Activated CD4-positive, alpha-beta T cell treated with anti-CD3 and anti-CD28 coated beads for 1 hour (primary cell): ENCODE measurements at regions not wholly inside any gene's neighbourhood (a gene's known extent, or its start where the extent isn't known, plus 50 kb on each side); places are given as distances from the start of the nearest gene placed in this dataset.
"Not testable (repeated sequence)": the region's sequence is repeated elsewhere in the genome, so short reads cannot be mapped to it uniquely, and the experiment has no call there.

Source experiments
- DNase-seq: peaks from one replicate; pipeline ENCODE4 v3.0.0-alpha.2; 2020

DNA sequence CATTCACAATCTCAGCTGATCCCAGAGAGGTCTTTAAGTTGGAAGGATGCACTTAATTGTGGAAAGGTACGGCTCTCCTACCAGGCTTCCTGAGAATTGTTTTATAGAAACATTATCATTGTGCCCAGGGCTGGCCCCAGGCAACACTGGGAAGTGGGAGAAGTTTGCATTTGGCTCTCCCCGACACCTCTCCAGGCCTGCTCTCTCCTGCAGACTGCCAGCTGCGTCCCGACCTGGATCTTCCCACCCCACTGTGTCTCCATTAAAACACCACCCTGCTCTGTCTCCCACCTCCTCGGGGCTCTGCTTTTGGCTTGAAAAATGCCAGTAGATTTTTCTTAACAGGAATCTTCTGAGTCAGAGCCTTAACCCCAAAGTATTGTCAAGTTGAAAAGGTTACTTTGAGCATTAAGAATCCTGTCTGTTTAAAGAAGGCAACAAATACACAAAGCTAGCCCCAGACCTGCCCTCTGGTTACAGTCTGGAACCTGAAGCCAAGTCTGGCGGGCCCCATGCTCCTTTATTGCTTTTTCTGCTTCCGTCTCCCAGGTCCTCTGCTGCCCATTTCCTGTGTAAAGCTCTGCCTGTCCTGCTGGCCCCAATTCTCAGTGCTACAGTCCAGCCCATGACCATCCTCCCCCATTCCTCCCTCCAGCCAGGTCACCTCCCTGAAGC is 530.2 kb downstream of the SOX6 start:
- no peak for DNase-seq

DNA sequence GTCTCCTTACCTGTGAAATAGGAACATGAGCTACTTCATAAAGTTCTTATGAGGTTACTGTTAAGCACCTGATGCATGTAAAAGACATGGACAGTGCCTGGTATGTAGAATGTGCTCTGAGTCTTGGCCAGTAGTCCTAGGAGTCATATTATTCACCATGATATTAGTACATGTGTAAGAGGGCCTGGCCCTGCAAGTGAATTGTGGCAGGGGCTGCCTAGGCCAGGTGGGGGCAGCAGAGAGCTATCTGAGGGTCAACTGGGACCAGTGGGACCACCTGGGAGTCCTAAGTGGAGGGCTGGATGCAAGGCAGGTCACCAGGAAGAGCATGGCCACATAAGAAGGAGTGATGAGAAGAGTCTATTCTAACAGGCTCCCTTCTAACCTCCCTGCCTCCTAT is 529.5 kb downstream of the SOX6 start:
- no peak for DNase-seq

DNA sequence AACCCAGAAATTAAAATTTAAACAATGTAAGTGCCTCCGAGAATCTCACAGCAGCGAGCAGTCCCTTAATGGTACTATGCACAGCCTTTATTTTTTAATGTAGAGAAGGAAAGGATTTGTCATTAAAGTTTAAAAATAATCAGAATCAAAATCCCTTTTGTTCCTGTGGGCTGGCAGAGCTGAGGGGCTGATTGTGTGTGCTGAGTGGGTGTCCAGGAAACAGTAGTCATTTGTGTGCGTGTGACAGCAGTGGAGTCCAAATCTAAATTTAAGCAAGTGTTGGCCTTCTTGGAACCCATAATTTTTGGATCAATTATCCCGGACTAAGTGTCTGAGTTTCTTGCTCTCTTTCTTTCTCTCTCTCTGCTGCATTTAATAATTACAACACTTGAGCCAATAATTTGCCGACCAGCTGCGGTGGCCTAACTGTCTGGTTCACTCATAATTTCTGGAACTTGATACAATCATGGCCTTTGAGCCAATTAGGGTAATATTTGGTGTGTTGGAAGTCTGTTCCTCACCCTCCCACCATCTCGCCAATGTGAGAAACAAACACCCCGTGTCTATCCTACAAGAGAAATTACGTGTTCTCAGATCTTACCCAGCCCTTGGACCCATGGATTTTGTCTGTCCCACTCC is 528.0 kb downstream of the SOX6 start:
- DNase-seq, result no peak

DNA sequence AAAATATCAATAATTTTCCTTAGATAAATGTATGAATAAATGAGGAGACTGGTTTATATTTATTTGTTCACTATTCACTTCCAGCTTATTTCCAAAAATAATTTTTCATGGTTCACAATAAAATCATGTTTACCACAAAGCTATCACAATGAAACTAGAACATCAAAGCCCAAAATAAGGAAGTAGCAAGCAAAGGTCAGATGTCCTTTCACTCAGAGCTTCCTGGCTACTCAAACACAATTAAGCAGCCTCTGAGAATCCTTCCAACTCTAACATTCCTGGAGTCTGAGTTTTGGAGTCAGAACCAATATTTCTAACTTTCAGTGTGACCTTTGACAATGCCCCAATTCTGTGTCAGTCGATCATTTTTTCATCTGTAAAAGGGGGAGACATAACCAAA is 527.0 kb downstream of the SOX6 start:
- no peak for DNase-seq

DNA sequence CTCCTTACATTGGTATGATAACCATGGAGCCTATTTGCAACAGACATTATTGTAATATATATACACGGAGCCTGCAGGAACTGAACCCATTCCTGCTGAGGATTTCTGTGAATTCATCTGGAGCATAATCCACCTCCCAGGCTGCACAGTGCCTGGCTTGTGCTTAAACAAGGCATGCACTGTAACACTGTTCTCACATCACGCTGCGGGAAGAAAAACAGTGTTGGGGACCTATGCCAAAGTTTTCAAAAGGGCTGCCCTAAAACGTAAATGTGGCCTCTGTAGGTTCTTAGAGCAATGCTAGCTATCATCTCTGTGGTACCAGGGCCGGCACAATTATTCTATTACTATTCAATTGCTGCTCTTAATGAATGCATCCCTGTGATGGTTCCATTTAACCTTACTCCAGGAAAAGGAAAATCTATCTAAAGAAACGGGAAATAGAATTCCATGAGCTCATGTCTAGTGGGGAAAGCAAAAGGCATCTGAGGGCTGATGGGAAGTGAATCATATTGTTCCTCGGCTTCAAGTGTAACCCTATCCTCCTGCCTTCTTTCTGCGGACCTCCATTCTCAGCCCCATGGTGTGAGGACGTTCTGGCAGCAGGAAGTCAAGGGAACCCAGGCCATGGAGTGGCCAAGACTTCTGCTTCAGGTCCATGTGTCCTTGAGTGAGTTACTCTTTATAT is 525.5 kb downstream of the SOX6 start:
- no peak for DNase-seq

DNA sequence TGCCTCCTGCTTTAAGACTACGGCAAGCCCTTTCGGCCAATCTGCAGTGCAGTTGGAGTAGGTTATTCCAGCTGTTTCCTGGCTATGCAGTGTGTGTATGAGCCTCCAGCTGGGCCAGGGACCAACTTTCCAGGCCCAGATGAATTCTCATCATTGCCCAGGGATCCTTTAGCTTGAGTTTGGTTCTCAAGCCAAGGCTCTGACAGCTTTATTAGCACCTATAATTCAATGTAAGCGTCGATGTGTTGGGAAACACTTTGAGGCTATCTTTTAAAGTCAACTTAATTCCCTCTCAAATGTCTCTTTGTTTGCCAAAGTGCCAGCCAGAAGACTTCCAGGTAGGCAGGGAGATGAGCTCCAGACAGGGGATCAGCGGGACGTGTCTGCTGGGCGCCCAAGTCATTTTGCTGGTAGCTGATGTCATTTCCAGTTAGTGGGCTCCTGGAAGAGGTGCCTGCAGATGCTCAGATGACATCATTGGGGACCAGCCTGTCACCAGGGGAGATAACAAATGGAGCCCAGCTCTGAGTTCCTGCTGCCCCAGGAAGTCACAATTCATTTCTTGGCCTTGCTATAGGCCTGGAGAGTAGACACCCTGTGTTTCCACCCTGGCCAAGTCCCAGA is 520.4 kb downstream of the SOX6 start:
- no peak for DNase-seq

DNA sequence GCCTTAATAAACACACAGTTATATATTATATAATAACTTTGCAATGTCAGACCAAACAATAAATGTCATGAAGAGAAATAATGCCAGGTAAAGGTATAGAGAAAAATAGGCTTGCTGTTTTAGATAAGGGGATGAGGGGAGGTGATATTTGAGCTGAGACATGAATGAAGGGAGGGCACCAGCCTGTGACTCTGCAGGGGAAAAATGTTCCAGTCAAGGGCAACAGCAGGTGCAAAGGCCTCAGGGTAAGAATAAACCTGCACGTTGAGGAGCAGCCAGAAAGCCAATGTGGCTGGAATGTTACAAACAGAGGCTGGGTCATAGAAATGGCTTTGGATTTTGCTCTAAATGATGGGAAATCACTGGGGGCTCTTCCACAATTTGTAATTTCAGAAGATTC is 519.6 kb downstream of the SOX6 start:
- DNase-seq, result no peak

DNA sequence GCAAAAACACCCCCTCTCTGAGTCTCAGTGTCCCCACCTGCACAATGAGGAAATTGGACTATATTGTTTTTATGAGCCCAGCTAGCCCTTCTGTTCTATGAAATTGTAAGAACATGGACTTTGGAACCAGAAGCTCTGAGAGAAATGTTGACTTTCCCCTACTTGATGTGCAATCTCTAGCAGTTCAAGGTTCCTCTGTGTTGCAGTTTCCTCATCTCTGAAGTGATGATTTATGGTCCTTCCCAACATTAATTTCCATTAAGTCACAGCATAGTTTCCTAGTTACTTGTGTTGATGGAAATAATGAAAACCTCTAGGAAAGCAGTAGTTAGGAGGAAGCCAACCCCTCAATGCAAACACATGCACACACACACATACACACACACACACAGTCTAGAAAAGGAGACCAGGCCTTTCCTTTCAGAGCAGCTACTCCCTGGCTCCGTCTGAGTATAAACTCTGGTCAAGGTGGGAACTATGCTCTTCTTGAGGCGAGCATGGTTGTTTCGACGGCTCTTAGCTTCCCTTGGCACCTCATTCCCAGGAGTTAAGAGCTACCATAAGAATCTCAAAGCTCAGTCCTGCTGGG is 518.4 kb downstream of the SOX6 start:
- DNase-seq, result no peak

DNA sequence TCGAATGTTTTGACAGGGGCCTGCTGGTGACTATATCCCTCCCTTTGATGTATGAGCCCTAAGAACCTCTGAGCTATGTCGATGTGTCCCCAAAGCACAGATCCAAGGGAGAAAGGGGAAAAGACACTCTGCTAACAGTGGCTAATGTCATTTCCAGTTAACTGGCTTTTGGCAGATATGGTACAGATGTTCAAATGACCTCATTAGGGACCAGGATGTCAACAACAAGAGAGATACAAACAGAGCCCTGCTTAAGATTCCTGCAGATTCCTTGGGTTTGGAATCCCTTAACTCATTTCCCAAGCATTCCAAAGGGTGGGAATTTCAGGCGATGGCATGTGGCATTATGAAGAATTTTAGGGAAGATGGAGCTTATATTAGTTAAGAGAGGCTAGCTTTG is 517.3 kb downstream of the SOX6 start:
- DNase-seq, result no peak

DNA sequence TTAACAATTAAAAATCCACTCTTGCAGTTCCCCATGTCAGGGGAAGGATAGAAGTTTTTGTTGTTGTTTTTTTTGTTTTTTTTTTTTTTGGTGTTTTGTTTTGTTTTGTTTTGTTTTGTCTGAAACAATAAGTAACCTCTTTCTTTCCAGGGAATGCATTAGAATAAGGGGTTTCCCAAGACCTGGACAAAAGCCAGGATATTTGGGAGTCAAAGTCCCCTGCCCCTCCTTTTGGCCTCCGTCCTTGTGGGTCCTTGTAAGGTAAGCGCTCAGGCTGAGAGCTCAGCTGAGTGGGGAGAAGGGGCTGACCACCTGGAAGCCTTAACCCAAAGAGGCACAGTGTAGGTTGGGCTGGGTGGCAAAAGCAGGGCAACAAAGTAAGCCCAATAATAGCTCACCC is 515.4 kb downstream of the SOX6 start:
- DNase-seq, result no peak

DNA sequence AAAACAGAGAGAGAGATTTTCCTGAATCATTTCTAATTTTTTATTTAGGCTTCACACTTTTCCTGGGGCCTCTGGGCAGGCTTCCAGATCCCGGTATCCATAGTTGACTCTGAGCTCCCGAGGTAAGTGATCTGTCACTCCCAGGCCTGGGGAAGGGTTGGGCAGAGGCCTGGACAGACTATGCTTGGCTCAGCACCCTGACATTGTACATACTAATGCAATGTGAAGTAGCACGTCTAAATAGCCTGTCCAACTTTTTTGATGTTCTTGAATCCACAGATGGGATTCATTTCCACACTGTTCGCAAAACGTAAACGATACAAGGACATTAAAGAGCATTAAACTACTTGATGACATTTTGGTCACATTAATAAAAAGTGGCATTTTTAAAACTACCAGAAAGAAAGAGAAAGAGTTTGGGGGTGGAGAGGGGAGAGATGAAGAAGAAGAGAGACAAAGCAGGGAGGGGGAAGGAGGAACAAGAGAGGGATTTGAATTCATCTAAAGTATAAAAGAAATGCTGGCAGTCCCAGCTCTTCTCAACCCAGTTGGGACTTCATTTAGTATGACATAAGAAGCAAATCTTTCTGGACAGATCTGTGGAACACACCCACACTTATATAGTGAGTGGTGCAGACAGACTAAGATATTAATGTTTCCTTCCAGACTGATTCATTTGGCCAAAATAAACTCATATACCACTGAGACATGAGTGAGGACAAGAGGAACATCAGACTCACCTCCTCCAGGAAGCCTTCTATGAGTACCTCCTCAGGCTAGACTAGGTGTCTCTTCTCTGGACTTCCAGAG is 514.2 kb downstream of the SOX6 start:
- no peak for DNase-seq

DNA sequence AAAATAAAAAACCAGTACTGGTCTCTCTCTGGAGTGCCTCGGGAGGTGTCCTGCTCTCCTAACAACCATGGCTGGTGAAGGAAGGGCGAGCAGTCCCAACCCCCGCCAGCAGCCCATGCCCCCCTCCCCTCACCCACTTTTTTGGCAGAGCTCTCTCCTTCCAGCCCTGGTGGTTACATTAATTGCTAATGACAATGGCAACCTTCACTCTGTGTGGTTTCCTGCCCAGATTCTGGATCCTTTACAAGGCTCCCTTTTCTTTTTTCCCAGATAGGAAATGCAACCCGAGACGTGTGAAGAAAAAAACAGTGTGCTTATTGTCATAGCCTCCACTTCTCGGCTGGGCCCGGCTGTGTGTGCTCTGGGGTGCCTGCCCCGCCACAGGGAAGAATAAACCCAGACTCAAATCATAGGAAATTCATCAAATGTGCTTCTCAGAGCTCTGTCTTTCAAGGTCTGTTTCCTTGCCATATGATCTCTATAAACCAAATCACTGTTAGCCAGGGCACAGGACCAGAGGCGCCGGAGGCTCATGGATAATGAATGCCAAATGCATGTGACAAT is 513.0 kb downstream of the SOX6 start:
- DNase-seq, result no peak

DNA sequence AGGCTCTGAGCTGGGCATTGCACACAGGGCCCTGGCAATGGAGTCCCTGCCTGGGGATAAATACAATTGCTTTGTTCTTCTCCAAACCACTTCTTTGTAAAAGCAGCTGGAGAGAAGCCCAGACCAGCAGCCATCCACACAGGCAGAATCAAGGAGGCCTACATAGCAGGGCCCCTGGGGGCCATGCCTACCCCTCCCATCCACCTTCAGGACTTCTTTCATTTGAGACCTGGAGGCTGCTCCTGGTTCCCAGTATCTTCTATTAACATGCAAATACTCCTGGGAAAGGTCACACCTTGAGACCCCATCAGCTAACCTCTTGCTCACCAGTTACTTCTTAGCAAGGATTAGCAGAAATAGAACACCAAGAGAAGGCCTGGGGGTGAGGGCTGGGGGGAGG is 511.1 kb downstream of the SOX6 start:
- DNase-seq, result no peak

DNA sequence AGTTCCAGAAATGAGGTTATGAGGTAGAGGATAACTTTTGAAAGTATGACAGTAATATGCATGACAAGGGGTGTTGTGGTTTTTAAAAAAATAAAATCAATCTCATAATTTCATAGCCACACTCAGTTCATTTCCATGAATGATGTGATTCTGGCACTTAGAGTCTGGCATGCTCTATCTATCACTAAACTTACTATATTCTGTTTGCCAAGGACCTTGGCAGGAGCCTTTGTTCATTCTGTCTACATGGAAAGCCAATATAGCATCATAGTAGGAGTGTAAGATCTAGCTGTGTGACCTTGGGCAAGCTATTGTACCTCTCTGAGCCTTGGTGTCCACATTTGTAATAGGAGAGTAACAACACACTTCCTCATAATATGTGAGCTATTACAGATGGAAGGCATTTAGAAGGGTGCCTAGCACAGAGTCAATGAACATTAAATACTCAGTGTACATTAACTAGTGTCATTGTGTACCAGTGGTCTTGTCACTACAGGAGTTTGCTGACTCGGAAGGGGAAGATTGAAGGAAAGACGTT is 507.6 kb downstream of the SOX6 start:
- no peak for DNase-seq

DNA sequence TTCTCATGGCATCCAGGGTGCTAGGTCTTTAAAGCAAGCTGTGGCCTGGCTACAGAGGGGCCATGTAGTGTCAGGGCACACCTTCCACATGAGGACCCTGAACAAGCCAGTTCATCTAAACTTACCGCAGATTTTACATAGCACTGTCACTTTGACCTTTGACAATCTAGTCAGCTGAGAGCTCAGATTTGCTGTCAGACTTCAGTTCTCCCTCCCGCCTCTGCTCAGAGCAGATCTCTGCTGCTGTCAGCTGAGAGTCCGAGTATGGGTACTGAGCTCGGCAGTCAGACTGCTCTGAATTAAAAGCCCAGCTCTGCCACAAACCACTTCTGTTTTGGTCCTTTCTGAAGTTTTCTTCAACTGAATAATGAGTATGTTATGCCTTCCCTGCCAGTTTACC is 507.1 kb downstream of the SOX6 start:
- no peak for DNase-seq

DNA sequence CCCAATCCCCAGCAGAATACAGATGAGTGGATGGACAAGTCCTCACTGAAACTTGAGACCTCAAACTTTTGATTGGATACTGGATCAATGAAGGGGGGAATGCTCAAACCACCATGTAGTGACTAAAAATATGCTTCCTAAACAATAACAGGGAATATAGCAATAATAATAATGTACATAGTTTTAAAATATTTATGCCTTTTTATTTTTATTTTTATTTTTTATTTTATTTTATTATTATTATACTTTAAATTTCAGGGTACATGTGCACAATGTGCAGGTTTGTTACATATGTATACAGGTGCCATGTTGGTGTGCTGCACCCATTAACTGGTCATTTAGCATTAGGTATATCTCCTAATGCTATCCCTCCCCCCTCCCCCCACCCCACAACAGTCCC is 506.0 kb downstream of the SOX6 start:
- DNase-seq, result not testable (repeated sequence)

DNA sequence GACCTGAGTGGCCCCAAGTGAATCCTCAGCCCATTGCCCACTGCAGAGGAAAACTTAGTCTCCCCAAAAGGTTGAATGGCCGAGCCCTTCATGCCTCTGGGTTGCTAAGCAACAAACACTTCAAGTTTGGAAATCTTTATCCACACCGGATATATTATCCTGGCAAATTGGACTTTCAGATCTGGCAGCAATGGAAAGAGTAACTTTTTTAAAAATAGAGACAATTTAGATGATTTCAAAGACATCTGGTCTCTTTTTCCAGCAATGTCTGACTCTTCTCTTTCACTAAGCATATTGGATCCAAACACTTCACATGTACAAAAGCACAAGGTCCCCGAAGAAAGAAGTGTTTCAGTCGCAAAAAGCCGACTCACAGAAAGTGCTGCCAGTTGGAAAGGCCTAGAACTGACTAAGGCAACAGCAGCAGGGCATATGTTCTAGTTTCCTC is 505.3 kb downstream of the SOX6 start:
- DNase-seq, result no peak

DNA sequence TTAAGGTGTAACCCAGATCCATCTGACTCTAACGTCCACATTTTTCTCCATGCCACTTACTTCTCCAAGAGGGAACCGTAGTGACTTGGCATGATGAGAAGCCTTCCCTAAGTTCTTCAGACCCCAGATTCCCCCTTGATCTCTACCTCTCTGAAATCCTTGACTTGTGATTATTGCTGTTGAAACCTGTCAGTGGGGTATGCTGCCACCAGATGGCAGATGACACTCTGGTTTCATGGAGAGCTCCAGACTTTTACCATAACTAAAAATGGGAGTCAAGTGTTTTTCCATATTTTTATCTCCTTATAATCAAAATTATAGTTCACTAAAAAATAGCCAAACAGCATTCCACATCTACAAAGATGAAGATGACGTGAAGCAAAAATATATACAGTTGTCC is 504.2 kb downstream of the SOX6 start:
- no peak for DNase-seq

DNA sequence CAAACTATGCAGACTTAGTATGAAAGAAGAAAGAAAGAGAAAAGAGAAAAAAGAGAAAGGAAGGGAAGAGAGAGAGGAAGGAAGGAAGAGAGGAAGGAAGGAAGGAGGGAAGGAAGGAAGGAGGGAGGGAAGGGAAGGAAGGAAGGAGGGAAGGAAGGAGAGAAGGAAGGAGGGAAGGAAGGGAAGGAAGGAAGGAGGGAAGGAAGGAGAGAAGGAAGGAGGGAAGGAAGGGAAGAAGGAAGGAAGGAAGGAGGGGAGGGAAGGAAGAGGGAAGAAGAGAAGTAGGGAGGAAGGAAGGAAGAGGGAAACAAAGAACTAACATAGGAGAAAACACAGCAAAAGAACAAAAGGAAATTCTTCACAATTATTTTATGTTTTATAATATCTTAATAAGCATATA is 502.1 kb downstream of the SOX6 start:
- no peak for DNase-seq

DNA sequence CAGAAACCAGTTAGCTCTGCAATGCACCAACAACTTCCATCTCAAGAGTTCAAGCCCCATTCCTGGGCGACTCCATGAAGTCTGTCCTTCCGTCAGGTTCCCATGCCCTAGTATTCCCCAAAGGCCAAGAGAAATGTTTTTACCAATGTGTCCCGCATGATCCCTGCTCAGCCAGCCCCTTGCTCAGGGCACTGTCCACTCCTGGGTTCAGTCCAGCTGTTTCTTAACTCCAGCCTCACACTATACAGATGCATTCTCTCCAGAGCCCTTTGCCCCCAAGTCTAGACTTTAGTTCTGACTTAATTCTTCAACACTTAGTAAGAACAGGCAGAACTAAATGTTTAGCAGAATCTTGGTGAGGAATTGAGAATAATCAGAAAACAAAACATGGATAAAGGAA is 497.5 kb downstream of the SOX6 start:
- no peak for DNase-seq

DNA sequence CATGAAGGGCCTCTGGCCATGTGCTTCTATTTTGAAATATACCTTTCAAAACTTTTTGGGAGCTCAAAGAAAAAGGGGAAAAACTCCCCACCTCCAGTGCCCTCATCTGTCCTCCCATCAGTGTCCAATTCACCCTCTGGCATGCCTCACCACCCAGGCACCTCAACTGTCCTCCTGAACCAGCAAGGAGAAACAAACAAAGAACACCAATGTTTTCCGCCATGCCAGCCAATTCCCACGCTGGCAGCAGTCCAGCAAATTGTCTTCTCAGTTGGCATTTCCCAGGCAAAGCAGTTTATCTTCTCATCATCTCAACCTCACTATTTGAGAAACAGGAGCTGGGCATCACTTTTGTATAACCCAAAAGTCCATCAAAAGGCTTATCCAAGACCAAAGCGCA is 496.9 kb downstream of the SOX6 start:
- no peak for DNase-seq

DNA sequence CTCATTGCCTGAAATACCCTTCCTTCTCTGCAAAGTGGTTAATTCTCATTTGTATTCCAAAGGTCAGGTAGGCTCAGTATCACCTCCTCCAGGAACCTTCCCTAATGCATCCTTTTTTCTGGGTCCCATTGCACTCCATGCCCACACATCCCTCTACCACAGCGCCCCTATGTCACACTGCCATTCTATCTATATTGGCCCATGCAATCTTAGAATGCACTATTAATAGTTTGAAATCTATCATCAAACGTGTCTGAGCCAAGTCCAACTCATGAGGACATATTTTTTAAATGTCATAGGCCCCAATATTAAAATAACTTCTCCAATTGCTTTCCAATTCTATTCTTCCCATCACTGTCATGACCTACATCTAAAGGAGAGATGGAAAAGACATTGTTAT is 495.1 kb downstream of the SOX6 start:
- DNase-seq, result no peak
